ENCODE measurements at regions not wholly inside any gene's neighbourhood (a gene's known extent, or its start where the extent isn't known, plus 50 kb on each side); places are given as distances from the start of the nearest gene placed in this dataset.

GRCh38 chr2:180578441-180578840, 402.0 kb upstream of the UBE2E3 start:
- Histone ChIP-seq H3K9ac (ENCODE audit: low read depth, low read length) (no peak overlapping the region), H3K9me3 (ENCODE audit: insufficient read depth, low read depth, low read length) (no peaks in the 10 kb centered on the region), H3K36me3 (ENCODE audit: insufficient read depth, low read depth, low read length) (no peaks in the 10 kb centered on the region), H3K27ac (ENCODE audit: low read length) (no peak overlapping the region), H3K4me3 (ENCODE audit: low read length) (no peak overlapping the region), H3K4me1 (ENCODE audit: insufficient read depth, low read length) (no peaks in the 10 kb centered on the region), H3K27me3 (ENCODE audit: insufficient read depth, low read length) (no peaks in the 10 kb centered on the region)

- no peak overlapping the region for H3K9ac ChIP-seq (ENCODE audit: low read depth, low read length)
- H3K9me3 ChIP-seq (ENCODE audit: insufficient read depth, low read depth, low read length), result no peaks in the 10 kb centered on the region
- H3K27ac ChIP-seq (ENCODE audit: low read length), result no peak overlapping the region
- H3K27me3 ChIP-seq (ENCODE audit: insufficient read depth, low read length), result no peaks in the 10 kb centered on the region
- no peaks in the 10 kb centered on the region for H3K4me1 ChIP-seq (ENCODE audit: insufficient read depth, low read length)
- no peaks in the 10 kb centered on the region for H3K36me3 ChIP-seq (ENCODE audit: insufficient read depth, low read depth, low read length)
- H3K4me3 ChIP-seq (ENCODE audit: low read length), result no peak overlapping the region
Observed at GRCh38 chr2:180577567-180577966, 402.8 kb upstream of the UBE2E3 start.

GRCh38 chr2:180573951-180574350, 406.5 kb upstream of the UBE2E3 start:
- Histone ChIP-seq H3K27ac (ENCODE audit: low read length) (no peak overlapping the region), H3K9ac (ENCODE audit: low read depth, low read length) (no peak overlapping the region), H3K27me3 (ENCODE audit: insufficient read depth, low read length) (no peaks in the 10 kb centered on the region), H3K9me3 (ENCODE audit: insufficient read depth, low read depth, low read length) (no peaks in the 10 kb centered on the region), H3K4me1 (ENCODE audit: insufficient read depth, low read length) (0 out of 2 replicates have a peak, but pooled peaks cover 4% of the 10 kb centered on the region), H3K4me3 (ENCODE audit: low read length) (no peak overlapping the region), H3K36me3 (ENCODE audit: insufficient read depth, low read depth, low read length) (no peaks in the 10 kb centered on the region)

- no peaks in the 10 kb centered on the region for H3K36me3 ChIP-seq (ENCODE audit: insufficient read depth, low read depth, low read length)
- H3K27ac ChIP-seq (ENCODE audit: low read length), result no peak overlapping the region
- no peaks in the 10 kb centered on the region for H3K27me3 ChIP-seq (ENCODE audit: insufficient read depth, low read length)
- H3K4me1 ChIP-seq (ENCODE audit: insufficient read depth, low read length), result 0 out of 2 replicates have a peak, but pooled peaks cover 4% of the 10 kb centered on the region
- H3K9me3 ChIP-seq (ENCODE audit: insufficient read depth, low read depth, low read length), result no peaks in the 10 kb centered on the region
- no peak overlapping the region for H3K4me3 ChIP-seq (ENCODE audit: low read length)
- no peak overlapping the region for H3K9ac ChIP-seq (ENCODE audit: low read depth, low read length)
Observed at GRCh38 chr2:180572346-180572745, 408.1 kb upstream of the UBE2E3 start.

GRCh38 chr2:180571559-180571958, 408.8 kb upstream of the UBE2E3 start:
- no peak overlapping the region for H3K4me3 ChIP-seq (ENCODE audit: low read length)
- H3K27me3 ChIP-seq (ENCODE audit: insufficient read depth, low read length), result no peaks in the 10 kb centered on the region
- no peaks in the 10 kb centered on the region for H3K9me3 ChIP-seq (ENCODE audit: insufficient read depth, low read depth, low read length)
- H3K4me1 ChIP-seq (ENCODE audit: insufficient read depth, low read length), result 0 out of 2 replicates have a peak, but pooled peaks cover 4% of the 10 kb centered on the region
- no peaks in the 10 kb centered on the region for H3K36me3 ChIP-seq (ENCODE audit: insufficient read depth, low read depth, low read length)
- no peak overlapping the region for H3K27ac ChIP-seq (ENCODE audit: low read length)
- no peak overlapping the region for H3K9ac ChIP-seq (ENCODE audit: low read depth, low read length)

GRCh38 chr2:180570864-180571263, 409.5 kb upstream of the UBE2E3 start:
- Histone ChIP-seq H3K36me3 (ENCODE audit: insufficient read depth, low read depth, low read length) (no peaks in the 10 kb centered on the region), H3K27ac (ENCODE audit: low read length) (no peak overlapping the region), H3K27me3 (ENCODE audit: insufficient read depth, low read length) (no peaks in the 10 kb centered on the region), H3K9me3 (ENCODE audit: insufficient read depth, low read depth, low read length) (no peaks in the 10 kb centered on the region), H3K4me1 (ENCODE audit: insufficient read depth, low read length) (0 out of 2 replicates have a peak, but pooled peaks cover 4% of the 10 kb centered on the region), H3K9ac (ENCODE audit: low read depth, low read length) (no peak overlapping the region), H3K4me3 (ENCODE audit: low read length) (no peak overlapping the region)

- H3K36me3 ChIP-seq (ENCODE audit: insufficient read depth, low read depth, low read length), result no peaks in the 10 kb centered on the region
- H3K9me3 ChIP-seq (ENCODE audit: insufficient read depth, low read depth, low read length), result no peaks in the 10 kb centered on the region
- H3K27me3 ChIP-seq (ENCODE audit: insufficient read depth, low read length), result no peaks in the 10 kb centered on the region
- H3K4me1 ChIP-seq (ENCODE audit: insufficient read depth, low read length), result no peaks in the 10 kb centered on the region
- H3K4me3 ChIP-seq (ENCODE audit: low read length), result no peak overlapping the region
- H3K27ac ChIP-seq (ENCODE audit: low read length), result no peak overlapping the region
- no peak overlapping the region for H3K9ac ChIP-seq (ENCODE audit: low read depth, low read length)
Observed at GRCh38 chr2:180564051-180564450, 416.4 kb upstream of the UBE2E3 start.

GRCh38 chr2:180562378-180562777, 418.0 kb upstream of the UBE2E3 start:
- Histone ChIP-seq H3K4me1 (ENCODE audit: insufficient read depth, low read length) (no peaks in the 10 kb centered on the region), H3K27me3 (ENCODE audit: insufficient read depth, low read length) (no peaks in the 10 kb centered on the region), H3K4me3 (ENCODE audit: low read length) (no peak overlapping the region), H3K9me3 (ENCODE audit: insufficient read depth, low read depth, low read length) (no peaks in the 10 kb centered on the region), H3K9ac (ENCODE audit: low read depth, low read length) (no peak overlapping the region), H3K36me3 (ENCODE audit: insufficient read depth, low read depth, low read length) (no peaks in the 10 kb centered on the region), H3K27ac (ENCODE audit: low read length) (no peak overlapping the region)

GRCh38 chr2:180559771-180560170, 420.6 kb upstream of the UBE2E3 start:
- no peak overlapping the region for H3K27ac ChIP-seq (ENCODE audit: low read length)
- H3K36me3 ChIP-seq (ENCODE audit: insufficient read depth, low read depth, low read length), result no peaks in the 10 kb centered on the region
- no peak overlapping the region for H3K4me3 ChIP-seq (ENCODE audit: low read length)
- no peaks in the 10 kb centered on the region for H3K9me3 ChIP-seq (ENCODE audit: insufficient read depth, low read depth, low read length)
- no peak overlapping the region for H3K9ac ChIP-seq (ENCODE audit: low read depth, low read length)
- H3K4me1 ChIP-seq (ENCODE audit: insufficient read depth, low read length), result no peaks in the 10 kb centered on the region
- H3K27me3 ChIP-seq (ENCODE audit: insufficient read depth, low read length), result no peaks in the 10 kb centered on the region

GRCh38 chr2:180559038-180559437, 421.4 kb upstream of the UBE2E3 start:
- Histone ChIP-seq H3K4me1 (ENCODE audit: insufficient read depth, low read length) (no peaks in the 10 kb centered on the region), H3K36me3 (ENCODE audit: insufficient read depth, low read depth, low read length) (no peaks in the 10 kb centered on the region), H3K9me3 (ENCODE audit: insufficient read depth, low read depth, low read length) (no peaks in the 10 kb centered on the region), H3K9ac (ENCODE audit: low read depth, low read length) (no peak overlapping the region), H3K27ac (ENCODE audit: low read length) (no peak overlapping the region), H3K4me3 (ENCODE audit: low read length) (no peak overlapping the region), H3K27me3 (ENCODE audit: insufficient read depth, low read length) (no peaks in the 10 kb centered on the region)

GRCh38 chr2:180555391-180555965, 424.9 kb upstream of the UBE2E3 start:
- Histone ChIP-seq H3K4me3 (ENCODE audit: low read length) (no peak overlapping the region), H3K9me3 (ENCODE audit: insufficient read depth, low read depth, low read length) (no peaks in the 10 kb centered on the region), H3K27me3 (ENCODE audit: insufficient read depth, low read length) (no peaks in the 10 kb centered on the region), H3K9ac (ENCODE audit: low read depth, low read length) (no peak overlapping the region), H3K36me3 (ENCODE audit: insufficient read depth, low read depth, low read length) (no peaks in the 10 kb centered on the region), H3K4me1 (ENCODE audit: insufficient read depth, low read length) (no peaks in the 10 kb centered on the region), H3K27ac (ENCODE audit: low read length) (no peak overlapping the region)

- Histone ChIP-seq H3K27ac (ENCODE audit: low read length) (no peak overlapping the region), H3K4me1 (ENCODE audit: insufficient read depth, low read length) (no peaks in the 10 kb centered on the region), H3K9ac (ENCODE audit: low read depth, low read length) (no peak overlapping the region), H3K9me3 (ENCODE audit: insufficient read depth, low read depth, low read length) (no peaks in the 10 kb centered on the region), H3K4me3 (ENCODE audit: low read length) (no peak overlapping the region), H3K27me3 (ENCODE audit: insufficient read depth, low read length) (no peaks in the 10 kb centered on the region), H3K36me3 (ENCODE audit: insufficient read depth, low read depth, low read length) (no peaks in the 10 kb centered on the region)
Observed at GRCh38 chr2:180554330-180554729, 426.1 kb upstream of the UBE2E3 start.
